ENCODE measurements at regions not wholly inside any gene's neighbourhood (a gene's known extent, or its start where the extent isn't known, plus 50 kb on each side); places are given as distances from the start of the nearest gene placed in this dataset.

- Mint-ChIP-seq H3K4me1 (peaks cover 21% of the 10 kb centered on the region), H3K27me3 (ENCODE audit: low read depth) (no peaks in the 10 kb centered on the region), H3K9me3 (peaks cover 12% of the 10 kb centered on the region), H3K4me3 (no peak overlapping the region), H3K27ac (peak overlapping the region; percentile 28), H3K36me3 (peaks cover 2% of the 10 kb centered on the region)
- TF ChIP-seq CTCF (IDR thresholded peaks at IDR 0.05; ENCODE audit: unreplicated experiment), result no peak
- DNase-seq (ENCODE audit: low spot score in 2 of 2, unreplicated experiment in 2 of 2), result no peak
Measured at GRCh38 chr6:91634791-91635190, 1047.9 kb upstream of the MAP3K7 start.

GRCh38 chr6:91633374-91634111 lies 1046.7 kb upstream of the MAP3K7 start:
- Mint-ChIP-seq H3K27me3 (ENCODE audit: low read depth) (no peaks in the 10 kb centered on the region), H3K9me3 (peaks cover 7% of the 10 kb centered on the region), H3K36me3 (no peaks in the 10 kb centered on the region), H3K4me3 (no peak overlapping the region), H3K4me1 (peaks cover 21% of the 10 kb centered on the region), H3K27ac (peak overlapping the region; percentile 40)
- no peak for DNase-seq (ENCODE audit: low spot score in 2 of 2, unreplicated experiment in 2 of 2)
- no peak for TF ChIP-seq CTCF (IDR thresholded peaks at IDR 0.05; ENCODE audit: unreplicated experiment)

- no peak for DNase-seq (ENCODE audit: low spot score in 2 of 2, unreplicated experiment in 2 of 2)
- Mint-ChIP-seq H3K27me3 (ENCODE audit: low read depth) (peaks cover 2% of the 10 kb centered on the region), H3K9me3 (peaks cover 7% of the 10 kb centered on the region), H3K4me1 (peaks cover 21% of the 10 kb centered on the region), H3K36me3 (no peaks in the 10 kb centered on the region), H3K4me3 (no peak overlapping the region), H3K27ac (no peak overlapping the region)
- no peak for TF ChIP-seq CTCF (IDR thresholded peaks at IDR 0.05; ENCODE audit: unreplicated experiment)
Measured at GRCh38 chr6:91632308-91632707, 1045.4 kb upstream of the MAP3K7 start.

- no peak overlapping the region for H3K27ac Mint-ChIP-seq
- H3K4me3 Mint-ChIP-seq, result no peak overlapping the region
- H3K9me3 Mint-ChIP-seq, result peaks cover 7% of the 10 kb centered on the region
- DNase-seq (ENCODE audit: low spot score in 2 of 2, unreplicated experiment in 2 of 2), result no peak
- peaks cover 25% of the 10 kb centered on the region for H3K4me1 Mint-ChIP-seq
- no peaks in the 10 kb centered on the region for H3K36me3 Mint-ChIP-seq
- peaks cover 2% of the 10 kb centered on the region for H3K27me3 Mint-ChIP-seq (ENCODE audit: low read depth)
- TF ChIP-seq CTCF (IDR thresholded peaks at IDR 0.05; ENCODE audit: unreplicated experiment), result no peak
Measured at GRCh38 chr6:91631227-91631626, 1044.4 kb upstream of the MAP3K7 start.

- no peak for DNase-seq (ENCODE audit: low spot score in 2 of 2, unreplicated experiment in 2 of 2)
- peaks cover 7% of the 10 kb centered on the region for H3K9me3 Mint-ChIP-seq
- no peak overlapping the region for H3K27ac Mint-ChIP-seq
- peaks cover 3% of the 10 kb centered on the region for H3K27me3 Mint-ChIP-seq (ENCODE audit: low read depth)
- TF ChIP-seq CTCF (IDR thresholded peaks at IDR 0.05; ENCODE audit: unreplicated experiment), result no peak
- H3K4me3 Mint-ChIP-seq, result no peak overlapping the region
- H3K4me1 Mint-ChIP-seq, result peaks cover 4% of the 10 kb centered on the region
- H3K36me3 Mint-ChIP-seq, result no peaks in the 10 kb centered on the region
Measured at GRCh38 chr6:91626911-91627310, 1040.0 kb upstream of the MAP3K7 start.
